Astrocyte of the cerebellum (primary cell): ENCODE measurements at regions not wholly inside any gene's neighbourhood (a gene's known extent, or its start where the extent isn't known, plus 50 kb on each side); places are given as distances from the start of the nearest gene placed in this dataset.

Source experiments
- DNase-seq: peaks from one replicate; pipeline ENCODE4 v3.0.0-alpha.2; 2011; ENCODE audit warnings: low read depth
- H3K4me3 ChIP-seq: 2 replicates; pipeline ENCODE4 v1.5.1; 2011; ENCODE audit warnings: mild to moderate bottlenecking, low read depth, low read length, moderate library complexity
- CTCF ChIP-seq: IDR thresholded peaks from 2 replicates; pipeline ENCODE4 v1.5.1; 2012; ENCODE audit warnings: low read length, low read depth, moderate library complexity, mild to moderate bottlenecking; ENCODE audit errors: missing control alignments
- in situ Hi-C: cut with HindIII; loops from 2 replicates; pipeline ENCODE4 v1.10.0; 2017; ENCODE audit warnings: low sequenced_read_pairs

GRCh38 chr18:70621710-70622109 lies 332.9 kb downstream of the SOCS6 start:
- no peak for TF ChIP-seq CTCF
- in situ Hi-C loops: no loop called here
- H3K4me3 ChIP-seq: no peak overlapping the region
- no peak for DNase-seq

- in situ Hi-C loops: no loop called here
- DNase-seq: no peak
- H3K4me3 ChIP-seq: no peak overlapping the region
- TF ChIP-seq CTCF: no peak
Observed at GRCh38 chr18:70620837-70621612, 332.2 kb downstream of the SOCS6 start.

GRCh38 chr18:70617020-70617763 lies 328.3 kb downstream of the SOCS6 start:
- in situ Hi-C loops: no loop called here
- no peak overlapping the region for H3K4me3 ChIP-seq
- TF ChIP-seq CTCF: no peak
- no peak for DNase-seq

- in situ Hi-C loops: no loop called here
- TF ChIP-seq CTCF: no peak
- no peak for DNase-seq
- no peak overlapping the region for H3K4me3 ChIP-seq
Observed at GRCh38 chr18:70600225-70600925, 311.5 kb downstream of the SOCS6 start.

- H3K4me3 ChIP-seq: no peak overlapping the region
- no peak for TF ChIP-seq CTCF
- in situ Hi-C loops: no loop called here
- DNase-seq: no peak
Observed at GRCh38 chr18:70598406-70598805, 309.6 kb downstream of the SOCS6 start.

- no peak for DNase-seq
- in situ Hi-C loops: no loop called here
- TF ChIP-seq CTCF: no peak
- no peak overlapping the region for H3K4me3 ChIP-seq
Observed at GRCh38 chr18:70582981-70583380, 294.1 kb downstream of the SOCS6 start.
